ENCODE measurements at regions not wholly inside any gene's neighbourhood (a gene's known extent, or its start where the extent isn't known, plus 50 kb on each side); places are given as distances from the start of the nearest gene placed in this dataset.

- Histone ChIP-seq H3K27me3 (no peaks in the 10 kb centered on the region; a peak in 1 of 22 replicates), H3K4me3 (no peak overlapping the region), H4K20me1 (no peaks in the 10 kb centered on the region), H3K4me1 (no peaks in the 10 kb centered on the region), H3K9me3 (replicated peaks in 1 of 11) (peaks cover 0 to 7% (median 0%) of the 10 kb centered on the region in 11 experiments; a peak in 1 of 22 replicates), H3K4me2 (no peak overlapping the region), H3K27ac (no peak overlapping the region), H3K9ac (no peak overlapping the region), H3K36me3 (no peaks in the 10 kb centered on the region)
- no peak for TF ChIP-seq Cebpa-rat (IDR thresholded peaks at IDR 0.05)
These were observed 140.0 kb downstream of the ADAMTS15 start for GRCh38 chr11:130588471-130588870.

GRCh38 chr11:130592056-130592455, 143.6 kb downstream of the ADAMTS15 start:
- no peak overlapping the region for H3K27ac ChIP-seq
- H4K20me1 ChIP-seq: no peaks in the 10 kb centered on the region
- no peak overlapping the region for H3K9ac ChIP-seq
- no peaks in the 10 kb centered on the region for H3K27me3 ChIP-seq
- no peak for TF ChIP-seq Cebpa-rat (IDR thresholded peaks at IDR 0.05)
- peaks cover 0 to 5% (median 0%) of the 10 kb centered on the region in 11 experiments; a peak in 1 of 22 replicates for H3K9me3 ChIP-seq (replicated peaks in 1 of 11)
- no peak overlapping the region for H3K4me2 ChIP-seq
- no peaks in the 10 kb centered on the region for H3K4me1 ChIP-seq
- H3K4me3 ChIP-seq: no peak overlapping the region
- H3K36me3 ChIP-seq: no peaks in the 10 kb centered on the region

- H3K36me3 ChIP-seq: no peaks in the 10 kb centered on the region
- H3K4me3 ChIP-seq: no peak overlapping the region
- no peak for TF ChIP-seq Cebpa-rat (IDR thresholded peaks at IDR 0.05)
- no peaks in the 10 kb centered on the region for H3K4me1 ChIP-seq
- H3K9ac ChIP-seq: no peak overlapping the region
- H3K27me3 ChIP-seq: no peaks in the 10 kb centered on the region
- H3K27ac ChIP-seq: no peak overlapping the region
- no peaks in the 10 kb centered on the region for H4K20me1 ChIP-seq
- no peaks in the 10 kb centered on the region for H3K9me3 ChIP-seq (replicated peaks in 1 of 11)
- H3K4me2 ChIP-seq: no peak overlapping the region
These were observed 144.6 kb downstream of the ADAMTS15 start for GRCh38 chr11:130593064-130593463.

- no peak overlapping the region for H3K27ac ChIP-seq
- H3K27me3 ChIP-seq: no peaks in the 10 kb centered on the region
- H3K9ac ChIP-seq: no peak overlapping the region
- no peak for TF ChIP-seq Cebpa-rat (IDR thresholded peaks at IDR 0.05)
- peaks cover 0 to 8% (median 0%) of the 10 kb centered on the region in 11 experiments; a peak in 5 of 22 replicates for H3K9me3 ChIP-seq (replicated peaks in 1 of 11)
- H4K20me1 ChIP-seq: no peaks in the 10 kb centered on the region
- no peak overlapping the region for H3K4me3 ChIP-seq
- no peaks in the 10 kb centered on the region for H3K36me3 ChIP-seq
- no peak overlapping the region for H3K4me2 ChIP-seq
- peaks cover 0 to 36% (median 0%) of the 10 kb centered on the region in 10 experiments; a peak in 7 of 20 replicates for H3K4me1 ChIP-seq
These were observed 150.0 kb downstream of the ADAMTS15 start for GRCh38 chr11:130598433-130598832.

GRCh38 chr11:130599073-130599654, 150.7 kb downstream of the ADAMTS15 start:
- Histone ChIP-seq H3K9me3 (replicated peaks in 1 of 11) (peaks cover 0 to 8% (median 0%) of the 10 kb centered on the region in 11 experiments; a peak in 5 of 22 replicates), H3K9ac (no peak overlapping the region), H3K27ac (no peak overlapping the region), H3K4me2 (no peak overlapping the region), H3K27me3 (no peaks in the 10 kb centered on the region), H4K20me1 (no peaks in the 10 kb centered on the region), H3K4me3 (no peak overlapping the region), H3K36me3 (no peaks in the 10 kb centered on the region), H3K4me1 (peaks cover 0 to 36% (median 0%) of the 10 kb centered on the region in 10 experiments; a peak in 7 of 20 replicates)
- no peak for TF ChIP-seq Cebpa-rat (IDR thresholded peaks at IDR 0.05)

- Histone ChIP-seq H4K20me1 (no peaks in the 10 kb centered on the region), H3K9me3 (replicated peaks in 1 of 11) (peaks cover 0 to 8% (median 0%) of the 10 kb centered on the region in 11 experiments; a peak in 5 of 22 replicates), H3K4me1 (peaks cover 0 to 36% (median 0%) of the 10 kb centered on the region in 10 experiments; a peak in 7 of 20 replicates), H3K4me2 (peak overlapping the region in 3 of 11 experiments; percentile 25 to 85 (median 76); a peak in 4 of 22 replicates), H3K27ac (peak overlapping the region in 2 of 11 experiments; percentile 78 to 82; a peak in 4 of 22 replicates), H3K27me3 (no peaks in the 10 kb centered on the region), H3K9ac (no peak overlapping the region), H3K4me3 (no peak overlapping the region), H3K36me3 (no peaks in the 10 kb centered on the region)
- TF ChIP-seq Cebpa-rat (IDR thresholded peaks at IDR 0.05): no peak
These were observed 151.7 kb downstream of the ADAMTS15 start for GRCh38 chr11:130600139-130600538.

- Histone ChIP-seq H3K4me3 (no peak overlapping the region), H3K27me3 (no peaks in the 10 kb centered on the region), H3K4me2 (peak overlapping the region in 3 of 11 experiments; percentile 25 to 85 (median 76); a peak in 6 of 22 replicates), H3K27ac (peak overlapping the region in 3 of 11 experiments; percentile 56 to 82 (median 78); a peak in 6 of 22 replicates), H3K36me3 (no peaks in the 10 kb centered on the region), H3K9me3 (replicated peaks in 1 of 11) (peaks cover 0 to 8% (median 0%) of the 10 kb centered on the region in 11 experiments; a peak in 5 of 22 replicates), H3K9ac (peak overlapping the region in 2 of 11 experiments; percentile 40 to 67; a peak in 3 of 22 replicates), H3K4me1 (peaks cover 0 to 36% (median 0%) of the 10 kb centered on the region in 10 experiments; a peak in 7 of 20 replicates), H4K20me1 (no peaks in the 10 kb centered on the region)
- no peak for TF ChIP-seq Cebpa-rat (IDR thresholded peaks at IDR 0.05)
These were observed 152.2 kb downstream of the ADAMTS15 start for GRCh38 chr11:130600616-130601015.

- H3K4me3 ChIP-seq: no peak overlapping the region
These were observed 152.7 kb downstream of the ADAMTS15 start for GRCh38 chr11:130601141-130601540.

GRCh38 chr11:130601764-130602460, 153.5 kb downstream of the ADAMTS15 start:
- TF ChIP-seq Cebpa-rat (IDR thresholded peaks at IDR 0.05): no peak
- Histone ChIP-seq H3K27ac (peak overlapping the region in 3 of 11 experiments; percentile 56 to 82 (median 78); a peak in 5 of 22 replicates), H3K9ac (peak overlapping the region in 1 of 11 experiments; percentile 23; a peak in 2 of 22 replicates), H3K27me3 (no peaks in the 10 kb centered on the region), H3K36me3 (no peaks in the 10 kb centered on the region), H4K20me1 (no peaks in the 10 kb centered on the region), H3K4me3 (no peak overlapping the region), H3K9me3 (replicated peaks in 1 of 11) (peaks cover 0 to 8% (median 0%) of the 10 kb centered on the region in 11 experiments; a peak in 5 of 22 replicates), H3K4me2 (peak overlapping the region in 3 of 11 experiments; percentile 38 to 85 (median 76); a peak in 5 of 22 replicates), H3K4me1 (peaks cover 0 to 36% (median 0%) of the 10 kb centered on the region in 10 experiments; a peak in 7 of 20 replicates)

More at GRCh38 chr11:130601141-130601540, 152.7 kb downstream of the ADAMTS15 start:
- Histone ChIP-seq H3K27ac (peak overlapping the region in 3 of 11 experiments; percentile 56 to 82 (median 78); a peak in 6 of 22 replicates), H4K20me1 (no peaks in the 10 kb centered on the region), H3K27me3 (no peaks in the 10 kb centered on the region), H3K9ac (peak overlapping the region in 3 of 11 experiments; percentile 34 to 67 (median 40); a peak in 3 of 22 replicates), H3K4me2 (peak overlapping the region in 3 of 11 experiments; percentile 38 to 85 (median 76); a peak in 5 of 22 replicates), H3K4me1 (peaks cover 0 to 36% (median 0%) of the 10 kb centered on the region in 10 experiments; a peak in 7 of 20 replicates), H3K36me3 (no peaks in the 10 kb centered on the region), H3K9me3 (replicated peaks in 1 of 11) (peaks cover 0 to 8% (median 0%) of the 10 kb centered on the region in 11 experiments; a peak in 5 of 22 replicates)
- no peak for TF ChIP-seq Cebpa-rat (IDR thresholded peaks at IDR 0.05)
